ENCODE measurements at regions not wholly inside any gene's neighbourhood (a gene's known extent, or its start where the extent isn't known, plus 50 kb on each side); places are given as distances from the start of the nearest gene placed in this dataset.

DNA sequence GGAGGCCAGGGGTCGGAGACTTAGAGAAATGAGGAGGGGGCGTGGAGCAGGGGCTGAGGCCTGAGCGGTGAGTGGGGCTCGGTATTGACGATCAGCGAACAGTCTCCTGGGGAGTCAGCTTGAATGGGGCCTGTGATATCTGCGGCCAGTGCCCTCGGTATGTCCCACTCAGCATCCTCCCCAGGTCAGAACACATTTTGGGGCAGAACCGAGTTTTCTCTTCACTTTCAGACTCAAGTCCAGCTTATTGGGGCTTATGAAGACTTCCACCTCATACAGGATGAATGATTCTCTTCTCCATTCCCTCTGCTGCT, 82.6 kb downstream of the RRM2 start:
- TF ChIP-seq, protein P1, sequence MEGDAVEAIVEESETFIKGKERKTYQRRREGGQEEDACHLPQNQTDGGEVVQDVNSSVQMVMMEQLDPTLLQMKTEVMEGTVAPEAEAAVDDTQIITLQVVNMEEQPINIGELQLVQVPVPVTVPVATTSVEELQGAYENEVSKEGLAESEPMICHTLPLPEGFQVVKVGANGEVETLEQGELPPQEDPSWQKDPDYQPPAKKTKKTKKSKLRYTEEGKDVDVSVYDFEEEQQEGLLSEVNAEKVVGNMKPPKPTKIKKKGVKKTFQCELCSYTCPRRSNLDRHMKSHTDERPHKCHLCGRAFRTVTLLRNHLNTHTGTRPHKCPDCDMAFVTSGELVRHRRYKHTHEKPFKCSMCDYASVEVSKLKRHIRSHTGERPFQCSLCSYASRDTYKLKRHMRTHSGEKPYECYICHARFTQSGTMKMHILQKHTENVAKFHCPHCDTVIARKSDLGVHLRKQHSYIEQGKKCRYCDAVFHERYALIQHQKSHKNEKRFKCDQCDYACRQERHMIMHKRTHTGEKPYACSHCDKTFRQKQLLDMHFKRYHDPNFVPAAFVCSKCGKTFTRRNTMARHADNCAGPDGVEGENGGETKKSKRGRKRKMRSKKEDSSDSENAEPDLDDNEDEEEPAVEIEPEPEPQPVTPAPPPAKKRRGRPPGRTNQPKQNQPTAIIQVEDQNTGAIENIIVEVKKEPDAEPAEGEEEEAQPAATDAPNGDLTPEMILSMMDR (IDR thresholded peaks at IDR 0.05), result no peak
- TF ChIP-seq POLR2A (IDR thresholded peaks at IDR 0.05), result no peak
